ENCODE measurements at regions not wholly inside any gene's neighbourhood (a gene's known extent, or its start where the extent isn't known, plus 50 kb on each side); places are given as distances from the start of the nearest gene placed in this dataset.

DNA sequence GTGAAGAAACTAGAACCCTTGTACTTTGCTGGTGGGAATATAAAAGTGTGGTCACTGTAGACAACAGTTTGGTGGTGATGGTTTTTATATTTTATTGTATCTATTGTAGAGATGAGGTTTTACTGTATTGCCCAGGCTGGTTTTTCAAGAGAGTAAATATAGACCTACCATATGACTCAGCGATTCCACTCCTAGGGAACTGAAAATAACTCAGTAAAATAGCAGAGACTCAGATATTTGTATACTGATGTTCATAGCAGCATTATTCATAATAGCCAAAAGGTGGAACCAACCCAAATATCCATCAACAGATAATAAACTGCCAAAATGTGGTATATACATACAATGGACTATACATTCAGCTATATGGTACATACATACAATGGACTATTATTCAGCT is 68.8 kb upstream of the IL12A start:
- peak; percentile 71 for DNase-seq (ENCODE audit: low read depth)
- TF ChIP-seq, protein P1, sequence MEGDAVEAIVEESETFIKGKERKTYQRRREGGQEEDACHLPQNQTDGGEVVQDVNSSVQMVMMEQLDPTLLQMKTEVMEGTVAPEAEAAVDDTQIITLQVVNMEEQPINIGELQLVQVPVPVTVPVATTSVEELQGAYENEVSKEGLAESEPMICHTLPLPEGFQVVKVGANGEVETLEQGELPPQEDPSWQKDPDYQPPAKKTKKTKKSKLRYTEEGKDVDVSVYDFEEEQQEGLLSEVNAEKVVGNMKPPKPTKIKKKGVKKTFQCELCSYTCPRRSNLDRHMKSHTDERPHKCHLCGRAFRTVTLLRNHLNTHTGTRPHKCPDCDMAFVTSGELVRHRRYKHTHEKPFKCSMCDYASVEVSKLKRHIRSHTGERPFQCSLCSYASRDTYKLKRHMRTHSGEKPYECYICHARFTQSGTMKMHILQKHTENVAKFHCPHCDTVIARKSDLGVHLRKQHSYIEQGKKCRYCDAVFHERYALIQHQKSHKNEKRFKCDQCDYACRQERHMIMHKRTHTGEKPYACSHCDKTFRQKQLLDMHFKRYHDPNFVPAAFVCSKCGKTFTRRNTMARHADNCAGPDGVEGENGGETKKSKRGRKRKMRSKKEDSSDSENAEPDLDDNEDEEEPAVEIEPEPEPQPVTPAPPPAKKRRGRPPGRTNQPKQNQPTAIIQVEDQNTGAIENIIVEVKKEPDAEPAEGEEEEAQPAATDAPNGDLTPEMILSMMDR (IDR thresholded peaks at IDR 0.05; ENCODE audit: low read depth, low read length, missing control alignments), result no peak
- no peak overlapping the region for H3K4me3 ChIP-seq (ENCODE audit: low read depth, low read length)

GRCh38 chr3:159922193-159922840 is 66.3 kb upstream of the IL12A start:
- TF ChIP-seq, protein P1 (IDR thresholded peaks at IDR 0.05; ENCODE audit: low read depth, low read length, missing control alignments), result no peak
- DNase-seq (ENCODE audit: low read depth), result no peak
- no peak overlapping the region for H3K4me3 ChIP-seq (ENCODE audit: low read depth, low read length)

GRCh38 chr3:159922861-159923312 is 65.7 kb upstream of the IL12A start:
- no peak overlapping the region for H3K4me3 ChIP-seq (ENCODE audit: low read depth, low read length)
- TF ChIP-seq, protein P1 (IDR thresholded peaks at IDR 0.05; ENCODE audit: low read depth, low read length, missing control alignments), result no peak
- DNase-seq (ENCODE audit: low read depth), result peak; percentile 98

GRCh38 chr3:159923336-159923735 is 65.3 kb upstream of the IL12A start:
- no peak overlapping the region for H3K4me3 ChIP-seq (ENCODE audit: low read depth, low read length)
- TF ChIP-seq, protein P1 (IDR thresholded peaks at IDR 0.05; ENCODE audit: low read depth, low read length, missing control alignments), result no peak
- no peak for DNase-seq (ENCODE audit: low read depth)

DNA sequence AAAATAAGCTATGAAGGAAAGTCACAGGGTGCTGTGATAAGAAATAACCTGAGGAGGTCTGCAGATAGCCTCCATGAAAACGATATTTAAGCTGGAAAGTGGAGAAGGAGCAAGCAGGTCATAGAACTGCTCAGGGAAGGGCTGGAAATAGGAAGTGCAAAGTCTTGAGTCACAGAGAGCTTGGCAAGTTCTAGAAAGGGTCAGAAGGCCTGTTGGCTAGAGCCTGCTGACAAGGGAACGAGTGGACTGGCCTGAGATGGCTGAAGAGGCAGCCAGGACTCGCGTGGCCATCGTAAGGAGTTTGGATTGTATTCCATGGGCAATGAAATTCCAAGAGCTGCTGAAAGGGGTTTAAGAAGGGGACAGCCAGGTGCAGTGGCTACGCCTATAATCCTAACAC is 64.7 kb upstream of the IL12A start:
- TF ChIP-seq, protein P1 (IDR thresholded peaks at IDR 0.05; ENCODE audit: low read depth, low read length, missing control alignments), result no peak
- DNase-seq (ENCODE audit: low read depth), result no peak
- no peak overlapping the region for H3K4me3 ChIP-seq (ENCODE audit: low read depth, low read length)

DNA sequence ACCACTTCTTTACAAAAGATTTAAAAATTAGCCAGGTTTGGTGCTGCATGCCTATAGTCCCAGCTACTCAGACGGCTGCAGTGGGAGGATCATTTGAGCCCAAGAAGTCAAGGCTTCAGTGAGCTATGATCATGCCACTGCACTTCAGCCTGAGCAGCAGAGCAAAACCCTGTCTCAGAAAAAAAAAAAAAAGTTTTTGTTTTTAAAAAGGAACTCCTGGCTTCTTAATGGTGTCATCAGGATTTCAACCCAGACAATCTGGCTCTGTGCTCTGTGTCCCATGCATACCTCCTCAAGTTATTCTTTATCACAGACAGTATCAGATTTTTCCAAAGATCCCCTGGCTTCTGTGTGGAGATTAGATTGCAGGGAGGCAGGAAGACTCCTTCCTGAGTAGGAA is 64.2 kb upstream of the IL12A start:
- no peak overlapping the region for H3K4me3 ChIP-seq (ENCODE audit: low read depth, low read length)
- no peak for DNase-seq (ENCODE audit: low read depth)
- TF ChIP-seq, protein P1 (IDR thresholded peaks at IDR 0.05; ENCODE audit: low read depth, low read length, missing control alignments), result no peak

- no peak for DNase-seq (ENCODE audit: low read depth)
- H3K4me3 ChIP-seq (ENCODE audit: low read depth, low read length), result no peak overlapping the region
- TF ChIP-seq, protein P1 (IDR thresholded peaks at IDR 0.05; ENCODE audit: low read depth, low read length, missing control alignments), result no peak
These were observed 63.4 kb upstream of the IL12A start for GRCh38 chr3:159925248-159925647.

Measured in GM12864 (cell line).